ENCODE measurements at regions not wholly inside any gene's neighbourhood (a gene's known extent, or its start where the extent isn't known, plus 50 kb on each side); places are given as distances from the start of the nearest gene placed in this dataset.

- TF ChIP-seq CTCF (IDR thresholded peaks at IDR 0.05; ENCODE audit: low read length) (no peak), EZH2 (IDR thresholded peaks at IDR 0.05; ENCODE audit: borderline replicate concordance, low read length) (no peak)
These were observed 796.3 kb upstream of the ANO3 start for GRCh38 chr11:25535467-25536272.
